HG03354 (cell line): ENCODE measurements at regions not wholly inside any gene's neighbourhood (a gene's known extent, or its start where the extent isn't known, plus 50 kb on each side); places are given as distances from the start of the nearest gene placed in this dataset.
"Not testable (repeated sequence)": the region's sequence is repeated elsewhere in the genome, so short reads cannot be mapped to it uniquely, and the experiment has no call there.

ENCODE experiments used
- ATAC-seq: cut with Tn5 transposase; IDR thresholded peaks from one replicate; pipeline ENCODE4 v1.9.1; 2021; ENCODE audit warnings: mild to moderate bottlenecking; ENCODE audit not compliant: unreplicated experiment, poor library complexity, severe bottlenecking

DNA sequence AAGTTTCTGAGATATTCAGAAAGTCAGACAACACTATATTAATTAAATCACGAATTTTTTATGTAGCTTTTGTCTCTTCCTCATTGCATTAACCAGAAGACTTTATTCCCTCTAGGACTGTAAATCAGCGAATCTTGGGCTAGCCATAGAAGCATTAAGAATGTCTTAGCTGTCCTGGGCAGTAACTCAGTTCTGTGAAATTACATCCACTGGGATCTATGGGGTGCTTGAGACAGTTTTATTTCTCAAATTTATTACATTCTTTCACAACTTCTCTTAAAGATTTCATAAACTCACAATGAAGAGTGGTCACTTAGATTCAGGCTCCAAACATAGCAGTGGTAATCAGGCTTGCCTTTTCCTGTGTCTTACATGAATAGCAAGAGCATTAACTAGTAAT, 1153.4 kb downstream of the CDH8 start:
- ATAC-seq, result no peak

DNA sequence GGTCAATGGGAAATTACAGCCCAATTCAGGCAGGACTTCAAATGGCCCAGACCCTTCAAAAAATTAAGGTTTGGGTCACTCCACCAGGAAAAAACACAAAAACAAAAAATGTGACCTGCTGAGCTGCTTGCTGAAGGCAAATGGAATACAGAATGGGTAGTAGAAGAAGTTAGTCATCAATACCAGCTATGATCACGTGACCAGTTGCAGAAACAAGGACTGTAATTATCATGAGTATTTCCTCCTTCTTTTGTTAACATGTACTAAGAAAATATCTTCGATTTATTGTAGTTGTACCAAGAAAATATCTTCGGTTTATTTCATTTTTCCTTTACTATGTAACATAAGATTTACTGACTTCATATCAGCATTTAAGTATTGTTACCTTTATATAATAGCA, 1183.6 kb downstream of the CDH8 start:
- ATAC-seq, result no peak

DNA sequence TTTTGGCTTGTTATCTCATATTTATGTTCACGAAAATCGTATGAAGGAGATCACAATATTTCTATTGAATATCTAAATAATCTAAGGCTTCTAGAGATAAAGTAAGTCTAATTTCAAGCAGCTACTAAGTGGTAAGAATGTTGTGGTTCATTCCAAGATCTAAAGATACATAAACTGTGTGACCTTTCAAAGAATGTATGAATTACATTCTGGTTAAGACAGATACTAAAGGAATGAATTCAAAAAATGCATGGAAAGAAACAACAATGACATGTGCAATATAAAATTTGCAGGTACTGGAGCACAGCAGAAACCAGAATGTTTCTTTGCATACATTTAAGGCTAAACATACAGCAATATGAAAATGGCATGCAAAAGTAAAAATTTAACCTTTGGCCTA, 1214.6 kb downstream of the CDH8 start:
- no peak for ATAC-seq

DNA sequence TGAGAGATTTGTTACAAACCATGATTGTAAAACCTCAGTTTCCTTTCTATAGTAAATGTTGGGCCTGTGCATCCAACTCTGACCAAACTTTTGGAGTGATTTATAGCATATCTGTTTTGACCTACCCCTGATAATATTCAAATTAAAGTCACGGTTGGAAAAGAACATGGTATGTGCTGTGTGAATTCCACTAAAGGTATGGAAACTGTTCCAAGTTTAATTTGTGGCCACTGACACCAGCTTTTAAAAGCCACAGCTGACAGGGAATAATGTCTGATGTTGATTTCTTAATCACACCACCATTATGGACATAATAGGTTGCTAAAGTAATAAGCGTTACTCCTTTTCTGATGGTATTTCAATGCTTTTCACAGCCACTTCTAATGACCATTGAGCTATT, 1215.9 kb downstream of the CDH8 start:
- ATAC-seq, result no peak

DNA sequence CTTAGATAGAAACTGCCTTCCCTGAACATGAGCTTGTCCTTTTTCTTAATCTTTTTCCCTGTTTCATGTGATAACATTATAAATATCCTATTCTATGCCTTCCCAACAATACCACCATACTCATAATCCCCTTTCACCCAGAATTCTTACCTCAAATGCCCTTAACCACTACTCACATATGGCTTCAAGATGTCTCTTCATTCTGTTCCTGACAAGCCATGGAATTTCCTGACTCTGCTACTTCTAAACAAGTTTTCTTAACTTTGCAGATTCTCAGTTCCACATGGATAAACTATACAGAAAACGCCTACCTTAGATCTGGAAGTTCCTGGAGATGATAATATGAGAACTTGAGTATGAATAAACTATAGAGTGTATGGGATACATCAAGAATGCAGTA, 1217.8 kb downstream of the CDH8 start:
- no peak for ATAC-seq

DNA sequence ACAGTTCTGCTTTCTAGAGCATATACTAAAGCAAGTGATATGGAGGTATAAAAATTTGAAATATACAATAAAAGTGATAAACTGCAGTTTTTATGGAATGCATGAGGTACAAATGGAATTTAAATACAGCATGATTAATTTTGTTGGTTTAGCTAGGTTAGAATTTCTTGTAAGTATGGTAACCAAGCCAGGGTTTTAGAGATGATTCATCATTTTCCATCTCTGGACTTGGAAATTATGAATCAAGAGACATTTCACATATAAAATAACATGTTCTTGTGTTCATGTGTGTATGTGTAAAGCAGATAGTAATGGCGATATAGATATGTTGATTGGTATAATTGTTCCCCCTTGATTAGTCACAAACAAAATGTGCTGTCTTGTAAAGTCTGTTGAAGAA, 1219.8 kb downstream of the CDH8 start:
- ATAC-seq, result no peak

DNA sequence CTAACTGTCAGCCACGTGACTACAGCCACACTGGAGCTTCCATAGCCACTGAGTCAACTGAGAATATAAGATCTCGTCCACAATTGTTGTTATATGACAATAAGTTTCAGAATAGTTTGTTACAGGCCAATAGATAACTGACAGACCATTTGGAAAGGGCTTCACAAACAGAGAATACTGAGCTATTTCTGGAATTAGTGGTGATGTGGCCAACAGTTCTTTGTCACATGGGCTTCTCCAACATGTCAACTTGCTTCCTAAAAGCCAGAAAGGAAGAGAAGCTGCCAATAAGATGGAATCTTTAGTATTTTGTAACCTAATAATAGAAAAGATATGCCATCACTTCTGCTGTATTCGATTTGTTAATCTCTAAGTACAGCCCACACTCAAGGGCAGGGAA, 1220.4 kb downstream of the CDH8 start:
- ATAC-seq, result no peak

DNA sequence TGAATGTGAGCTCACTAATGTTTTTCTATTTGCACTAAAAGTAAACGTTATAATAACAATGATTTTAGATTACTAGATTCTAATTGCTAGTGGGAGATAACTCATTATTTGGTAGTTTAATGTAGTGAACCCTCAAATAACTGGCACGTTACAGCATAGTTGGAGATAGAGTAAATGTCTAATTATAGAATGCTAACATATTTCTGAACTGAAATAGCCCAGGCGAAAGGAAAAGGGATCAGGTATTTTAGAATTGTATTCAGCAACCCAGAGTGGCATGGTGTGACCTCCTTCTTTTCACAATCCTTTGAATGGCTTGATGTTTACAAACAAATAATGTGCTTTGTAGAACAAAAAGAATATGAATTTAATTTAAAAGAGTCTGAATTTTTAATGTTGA, 1221.2 kb downstream of the CDH8 start:
- ATAC-seq, result no peak

DNA sequence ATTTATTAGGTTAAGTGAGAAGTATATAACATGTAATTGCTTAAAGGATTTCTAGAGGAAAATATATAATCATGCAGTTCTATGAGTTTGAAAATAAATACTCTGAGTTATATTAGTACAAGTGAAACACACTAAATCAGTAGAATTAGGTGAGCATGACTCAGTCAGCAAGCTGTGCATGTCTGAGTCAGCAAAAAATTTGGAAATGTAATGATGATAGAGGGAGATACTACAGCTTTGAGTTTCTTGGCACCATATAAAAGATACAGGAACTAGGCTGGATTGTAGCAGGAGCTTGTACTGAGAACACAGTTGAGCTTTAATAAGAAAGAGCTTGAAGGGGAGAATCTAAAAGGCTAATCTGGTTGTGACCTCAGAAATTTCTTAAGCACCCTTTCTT, 1224.6 kb downstream of the CDH8 start:
- ATAC-seq, result no peak

DNA sequence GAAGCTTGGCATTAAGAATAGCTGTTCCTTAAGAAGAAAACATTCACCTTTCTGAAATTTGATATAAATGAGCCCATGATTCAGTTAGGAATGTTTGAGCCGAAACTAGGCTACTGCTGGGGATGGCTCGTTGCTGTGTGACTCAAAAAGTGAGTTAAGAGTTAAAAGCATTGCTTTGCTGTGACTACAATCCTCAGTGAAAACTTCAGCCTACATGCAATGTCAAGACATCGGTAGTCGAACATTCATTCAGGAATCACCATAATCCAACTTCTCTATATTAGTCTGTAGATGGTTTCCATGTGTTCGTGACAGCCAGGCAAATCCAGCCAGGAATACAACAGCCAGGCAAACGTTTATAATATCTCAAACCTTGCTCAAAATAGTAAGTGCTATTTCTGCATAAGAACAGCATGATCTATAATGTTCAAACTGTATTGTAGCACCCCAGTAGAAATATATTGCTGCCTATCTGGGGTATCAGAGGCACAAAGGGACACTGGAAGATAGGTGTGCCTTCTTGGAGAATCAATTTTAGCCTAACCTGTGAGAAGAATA, 1225.1 kb downstream of the CDH8 start:
- ATAC-seq, result no peak

DNA sequence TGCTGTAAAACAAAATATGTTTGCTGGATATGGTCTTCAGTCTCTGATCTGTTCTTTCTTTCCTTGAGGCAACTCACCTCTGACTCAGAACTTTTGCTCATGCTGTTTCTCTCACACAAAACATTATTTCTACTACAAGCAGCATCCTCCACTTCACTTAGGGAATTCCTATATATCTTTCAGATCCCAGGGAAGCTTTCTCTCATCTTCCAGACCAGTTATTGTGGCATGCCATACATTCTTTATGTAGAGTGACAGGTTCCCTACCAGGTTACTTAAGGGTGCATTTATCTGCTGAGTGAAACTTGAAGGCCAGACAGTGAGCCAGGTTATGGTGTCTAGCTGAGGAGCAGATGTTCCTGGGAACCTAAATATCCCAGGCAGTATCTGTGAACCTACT, 1226.0 kb downstream of the CDH8 start:
- no peak for ATAC-seq

DNA sequence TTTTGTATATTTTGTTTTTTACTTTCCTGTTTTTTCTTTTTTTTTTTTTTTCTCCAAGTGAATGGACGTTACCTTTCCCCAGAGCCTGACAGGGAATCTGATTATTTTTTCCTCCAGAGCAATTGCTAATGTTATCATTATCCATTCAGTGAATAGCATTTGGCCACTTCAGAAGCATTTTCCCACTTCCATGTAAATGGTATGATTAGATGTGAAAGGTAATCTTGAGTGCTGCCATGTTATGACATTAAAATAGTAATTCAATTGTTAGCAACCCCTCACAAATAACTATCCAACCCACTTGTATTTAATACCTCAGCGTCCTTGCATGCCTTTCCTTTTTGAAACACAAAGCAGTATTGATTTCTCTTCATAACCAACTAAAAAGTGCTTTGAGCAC, 1243.8 kb downstream of the CDH8 start:
- ATAC-seq, result no peak

DNA sequence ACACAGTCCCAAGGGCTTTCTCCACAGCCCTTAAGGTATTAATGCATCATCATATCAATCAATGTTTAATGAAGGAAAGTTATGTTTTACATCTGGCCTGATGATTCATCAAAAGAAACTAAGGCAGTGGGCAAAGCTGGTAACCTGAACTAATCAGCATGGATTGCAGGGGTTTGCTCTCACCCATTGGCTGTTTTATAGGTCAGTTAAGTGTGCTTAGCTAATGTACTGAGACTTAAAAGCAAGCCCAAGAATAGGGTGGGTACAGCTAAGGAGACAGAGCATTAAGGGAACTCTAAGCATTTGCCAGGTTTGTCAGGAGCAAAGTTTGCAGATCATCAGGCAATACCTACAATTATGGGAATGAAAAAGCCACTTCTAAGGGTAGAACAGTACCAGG, 1247.6 kb downstream of the CDH8 start:
- ATAC-seq, result no peak

DNA sequence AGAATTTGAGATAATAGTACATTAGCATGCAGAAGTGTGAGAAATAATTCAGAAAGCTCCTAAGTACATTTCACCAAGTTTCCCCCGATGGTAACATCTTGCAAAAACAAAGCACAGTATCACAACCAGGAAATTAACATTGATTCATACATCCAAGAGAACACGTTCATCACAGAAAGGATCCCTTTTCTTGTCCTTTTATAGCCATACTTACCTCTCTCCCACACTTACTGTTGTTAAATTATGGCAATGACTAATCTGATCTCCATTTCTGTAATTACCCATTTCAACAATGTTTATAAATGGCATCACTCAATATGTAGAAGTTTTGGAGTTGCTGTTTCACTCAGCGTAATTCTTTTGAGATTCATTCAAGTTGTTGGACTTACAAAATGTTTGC, 1260.0 kb downstream of the CDH8 start:
- ATAC-seq, result no peak

DNA sequence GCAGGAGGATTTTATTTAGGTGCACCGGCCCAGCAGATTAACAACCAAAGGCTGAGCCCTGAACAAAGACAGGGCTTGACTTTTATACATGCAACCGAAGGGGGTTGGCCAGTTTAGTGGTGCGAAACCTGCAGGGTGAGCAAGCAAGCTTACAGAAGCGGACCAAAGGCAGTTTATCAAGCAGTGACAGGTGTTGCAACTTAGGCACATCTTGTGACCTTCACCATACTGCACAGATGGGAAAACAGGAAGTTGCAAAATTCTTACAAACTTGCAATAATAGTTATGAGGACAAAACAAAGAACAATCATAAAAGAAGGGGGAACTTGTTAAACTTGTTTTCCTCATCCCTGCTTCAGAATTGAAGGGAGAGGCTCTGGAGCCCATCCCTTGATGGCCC, 1265.1 kb downstream of the CDH8 start:
- no peak for ATAC-seq

DNA sequence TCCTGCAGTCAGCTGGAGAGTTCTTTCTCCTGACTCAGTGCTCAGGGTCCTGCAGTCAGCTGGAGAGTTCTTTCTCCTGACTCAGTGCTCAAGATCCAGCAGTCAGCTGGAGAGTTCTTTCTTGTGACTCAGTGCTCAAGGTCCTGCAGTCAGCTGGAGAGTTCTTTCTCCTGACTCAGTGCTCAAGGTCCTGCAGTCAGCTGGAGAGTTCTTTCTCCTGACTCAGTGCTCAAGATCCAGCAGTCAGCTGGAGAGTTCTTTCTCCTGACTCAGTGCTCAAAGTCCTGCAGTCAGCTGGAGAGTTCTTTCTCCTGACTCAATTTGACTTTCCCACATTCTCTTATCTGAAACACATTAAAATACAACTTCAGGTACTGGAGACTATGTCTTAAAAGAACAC, 1265.9 kb downstream of the CDH8 start:
- ATAC-seq, result not testable (repeated sequence)

DNA sequence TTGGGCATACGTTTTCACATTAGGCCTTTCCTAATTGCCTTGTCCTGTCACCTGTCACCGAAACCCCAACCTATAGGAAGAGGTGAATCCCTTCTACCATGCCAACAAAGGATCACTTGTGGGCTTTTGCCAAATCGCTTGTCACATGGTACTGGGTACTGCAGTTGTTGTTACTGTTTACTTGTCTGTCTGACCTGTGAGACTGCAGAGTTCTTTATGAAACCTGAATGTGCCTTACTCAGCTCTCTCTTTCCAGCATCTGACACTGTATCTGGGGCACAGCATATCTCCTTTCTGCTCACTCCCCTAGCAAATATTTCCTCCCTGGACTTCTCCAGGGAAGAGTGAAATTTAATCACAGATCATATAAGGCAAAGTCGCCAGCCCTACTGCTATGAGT, 1272.4 kb downstream of the CDH8 start:
- no peak for ATAC-seq

DNA sequence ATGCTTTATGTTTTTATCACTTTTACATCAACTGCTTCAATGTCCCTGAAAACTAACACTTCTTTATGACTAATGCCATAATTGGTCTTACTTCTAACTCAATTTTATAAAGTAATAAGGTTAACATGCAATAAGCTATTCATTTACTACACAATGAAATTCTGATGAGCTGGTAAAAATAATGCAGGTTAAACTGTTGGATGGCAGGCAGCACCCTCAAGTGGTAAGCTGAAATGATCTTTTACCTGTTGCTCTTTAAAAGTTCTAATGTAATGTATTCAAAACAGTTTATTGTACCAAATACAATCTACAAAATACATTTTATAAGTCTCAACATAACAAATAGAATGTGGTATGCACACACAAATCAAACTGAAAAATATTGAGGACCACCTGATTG, 1280.3 kb downstream of the CDH8 start:
- no peak for ATAC-seq

DNA sequence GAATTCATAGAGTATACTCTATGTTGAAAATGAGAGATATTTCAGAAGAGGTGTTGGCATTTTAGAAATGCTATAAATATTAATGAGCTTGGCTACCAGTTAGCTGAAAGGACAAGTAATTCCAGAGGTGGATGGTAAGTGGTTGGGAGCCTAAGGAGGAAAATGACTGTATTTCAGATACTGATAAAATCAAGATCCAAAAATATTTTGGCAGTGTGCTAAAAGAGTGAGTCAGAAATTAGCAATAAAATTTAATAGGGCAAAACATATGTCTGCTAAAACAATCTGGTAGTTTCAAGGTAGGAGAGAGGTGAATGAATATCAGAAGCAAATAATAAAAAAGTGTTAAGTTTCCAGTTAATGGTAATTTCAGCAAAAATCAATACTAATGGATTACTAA, 1287.9 kb downstream of the CDH8 start:
- ATAC-seq, result no peak

DNA sequence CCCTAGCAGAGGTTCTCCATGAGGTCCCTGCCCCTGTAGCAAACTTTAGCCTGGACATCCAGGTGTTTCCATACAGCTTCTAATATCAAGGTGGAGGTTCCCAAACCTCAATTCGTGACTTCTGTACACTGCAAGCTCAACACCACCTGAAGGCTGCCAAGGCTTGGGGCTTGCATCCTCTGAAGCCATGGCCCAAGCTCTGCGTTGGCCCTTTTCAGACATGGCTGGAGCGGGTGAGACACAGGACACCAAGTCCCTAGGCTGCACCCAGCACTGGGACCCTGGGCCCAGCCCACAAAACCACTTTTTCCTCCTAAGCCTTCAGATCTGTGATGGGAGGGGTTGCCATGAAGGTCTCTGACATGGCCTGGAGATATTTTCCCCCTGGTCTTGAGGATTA, 1292.0 kb downstream of the CDH8 start:
- no peak for ATAC-seq

DNA sequence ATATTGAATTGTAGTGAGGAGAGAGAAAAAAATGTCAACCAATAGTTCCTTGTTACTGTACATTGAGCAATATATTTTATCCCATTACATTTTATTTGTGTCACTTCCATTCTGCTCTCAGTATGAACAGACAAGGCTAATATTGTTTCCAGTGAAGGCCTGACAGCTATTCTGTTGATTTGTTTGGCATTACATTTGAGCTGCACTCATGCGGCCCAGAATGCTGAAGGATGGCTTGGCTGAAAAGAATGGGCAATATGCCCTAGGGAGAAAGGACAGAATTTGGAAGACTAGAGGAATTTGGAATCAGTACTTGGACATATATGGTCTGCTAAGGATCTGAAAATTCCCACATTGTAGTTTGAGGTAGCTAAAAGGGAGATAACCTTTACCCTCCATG, 1294.4 kb downstream of the CDH8 start:
- no peak for ATAC-seq
